HG02678 (cell line): ENCODE measurements at regions not wholly inside any gene's neighbourhood (a gene's known extent, or its start where the extent isn't known, plus 50 kb on each side); places are given as distances from the start of the nearest gene placed in this dataset.
"Not testable (repeated sequence)": the region's sequence is repeated elsewhere in the genome, so short reads cannot be mapped to it uniquely, and the experiment has no call there.

Experiments
- ATAC-seq: cut with Tn5 transposase; IDR thresholded peaks from one replicate; pipeline ENCODE4 v1.9.1; 2021; ENCODE audit warnings: mild to moderate bottlenecking, moderate library complexity; ENCODE audit not compliant: unreplicated experiment

DNA sequence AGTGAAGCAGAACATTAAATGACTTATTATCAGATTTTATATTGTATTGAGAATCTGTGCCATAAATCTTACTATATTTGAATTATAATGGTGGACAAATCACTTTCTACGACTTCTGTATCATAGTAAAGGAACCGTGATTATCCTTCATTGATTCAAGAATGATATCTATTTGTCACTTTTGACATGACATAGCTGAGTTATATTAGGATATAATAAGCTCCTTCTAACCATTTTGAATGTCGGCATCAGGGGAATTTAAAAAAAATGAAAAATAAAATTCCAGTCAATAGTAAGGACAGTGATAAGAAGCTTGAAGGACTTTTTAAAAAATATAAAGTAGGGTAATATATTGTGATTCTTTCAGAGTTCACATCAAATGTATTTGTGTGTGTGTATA, 338.9 kb upstream of the ACO1 start:
- ATAC-seq: no peak

DNA sequence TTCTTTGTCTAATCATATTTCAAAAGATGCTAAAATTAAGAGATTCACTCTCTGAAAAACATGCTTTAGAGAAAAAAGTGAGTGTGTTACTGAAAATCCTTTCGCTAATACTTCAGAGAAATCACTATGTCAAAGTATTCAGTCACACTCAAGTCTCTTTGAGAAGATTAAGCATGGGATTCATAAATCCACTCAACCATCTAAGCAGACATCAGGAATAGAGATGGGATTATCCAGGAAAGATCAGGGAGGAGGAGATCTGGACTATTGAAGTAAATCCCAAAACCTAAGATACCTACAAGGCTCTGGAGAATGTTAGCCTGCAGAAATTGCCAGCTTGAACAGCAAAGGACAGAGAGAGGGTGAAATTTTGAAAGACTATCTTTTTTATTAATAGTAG, 317.2 kb upstream of the ACO1 start:
- no peak for ATAC-seq

DNA sequence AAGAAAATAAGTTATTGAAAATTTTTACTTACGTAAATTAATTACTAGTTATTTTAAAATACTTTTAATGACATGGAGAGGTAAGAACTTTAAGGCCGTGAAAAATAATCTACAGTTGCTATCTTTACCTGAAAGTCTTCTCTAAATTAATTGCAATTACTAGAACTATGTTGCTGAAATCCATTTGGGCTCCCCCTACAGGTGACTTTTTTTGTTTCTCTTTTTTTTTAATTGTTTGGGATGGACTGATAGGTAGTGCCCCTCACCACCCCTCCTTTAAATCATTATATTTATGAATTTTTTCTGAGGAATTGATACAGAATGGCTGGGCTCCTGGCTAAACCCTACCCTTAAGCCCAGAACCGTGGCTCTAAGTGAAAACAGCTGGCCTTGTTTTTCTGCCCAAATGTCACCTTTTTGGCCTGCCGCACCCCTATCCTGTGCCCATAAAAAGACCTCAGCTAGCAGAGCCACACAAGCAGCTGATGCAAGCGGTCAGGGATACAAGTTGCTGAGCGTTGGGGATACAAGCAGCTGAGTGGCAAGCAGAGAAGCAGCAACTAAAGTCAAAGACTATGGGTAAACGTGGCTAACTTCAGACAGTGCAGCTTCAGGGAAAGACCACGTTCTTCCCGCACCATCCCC, 315.2 kb upstream of the ACO1 start:
- no peak for ATAC-seq

DNA sequence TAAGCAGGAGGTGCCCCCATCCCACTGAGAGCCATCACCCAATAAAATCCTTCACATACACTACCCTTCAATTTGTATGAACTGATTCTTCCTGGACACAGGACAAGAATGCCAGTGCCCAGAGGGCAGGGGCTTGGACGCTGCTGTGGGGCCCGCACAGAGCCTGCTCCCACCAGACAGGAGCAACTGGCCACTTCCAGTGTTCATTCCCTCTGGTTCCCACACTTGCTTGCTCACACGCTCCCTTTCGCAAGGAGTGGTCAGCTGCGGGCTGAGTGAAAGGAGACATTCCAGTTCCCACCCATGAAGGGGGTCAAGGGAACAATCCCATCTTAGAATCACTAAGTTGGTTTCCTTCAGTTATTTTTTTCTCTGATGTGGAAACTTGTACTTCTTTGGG, 314.5 kb upstream of the ACO1 start:
- ATAC-seq: no peak

DNA sequence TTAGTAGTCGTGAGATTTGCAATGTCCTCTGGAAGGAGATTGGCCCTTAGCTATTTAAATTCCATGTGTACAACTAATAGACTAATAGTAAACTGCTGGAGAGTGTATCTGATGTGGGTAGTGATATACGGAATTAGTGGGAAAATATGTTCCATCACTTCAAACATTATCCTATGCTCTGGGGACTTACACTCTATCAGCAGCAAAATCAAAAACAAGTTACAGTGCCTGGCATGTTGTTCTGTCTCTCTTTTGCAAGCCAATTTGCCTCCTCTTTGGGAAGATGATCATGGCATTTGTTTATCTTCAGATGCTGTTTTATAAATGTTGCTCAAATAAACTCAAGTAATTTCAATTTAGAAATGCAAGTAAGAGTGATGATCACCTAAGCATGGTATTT, 311.9 kb upstream of the ACO1 start:
- ATAC-seq: no peak

DNA sequence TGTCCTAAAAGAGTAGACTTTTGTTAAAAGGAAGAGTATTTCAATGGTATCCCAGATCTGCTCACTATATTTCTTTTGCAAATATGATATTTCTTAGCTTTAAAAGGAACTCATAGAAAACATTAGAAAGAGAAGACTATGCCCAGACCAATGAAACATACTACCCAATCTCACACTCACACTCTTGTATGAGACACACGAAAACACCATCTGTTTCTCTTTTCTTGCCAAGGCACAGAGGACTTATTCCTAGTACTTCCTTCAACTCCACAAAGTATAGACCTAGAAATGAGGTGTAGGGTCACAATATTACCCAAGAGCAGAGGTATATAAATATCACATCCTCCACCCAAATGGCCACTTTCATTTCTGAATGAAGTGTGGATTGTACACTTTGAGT, 292.4 kb upstream of the ACO1 start:
- ATAC-seq: no peak

DNA sequence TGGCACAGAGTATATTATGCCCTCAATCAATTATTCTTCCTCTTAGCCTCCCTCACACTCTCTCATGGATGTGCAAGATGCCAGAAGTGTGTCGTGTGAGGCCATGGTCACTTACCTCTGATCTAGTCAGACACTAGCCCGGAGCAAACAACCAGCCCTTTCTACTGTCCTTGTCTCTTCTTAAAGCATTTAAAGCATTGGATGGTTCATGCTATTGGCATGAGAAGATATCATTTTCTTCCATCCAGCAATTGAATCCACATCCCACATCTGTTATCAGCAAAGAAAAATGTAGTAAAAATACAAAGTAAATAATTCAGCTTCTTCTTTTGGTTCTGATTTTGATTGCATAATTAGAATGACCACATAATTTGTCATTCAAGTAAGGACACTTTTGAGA, 267.2 kb upstream of the ACO1 start:
- no peak for ATAC-seq

DNA sequence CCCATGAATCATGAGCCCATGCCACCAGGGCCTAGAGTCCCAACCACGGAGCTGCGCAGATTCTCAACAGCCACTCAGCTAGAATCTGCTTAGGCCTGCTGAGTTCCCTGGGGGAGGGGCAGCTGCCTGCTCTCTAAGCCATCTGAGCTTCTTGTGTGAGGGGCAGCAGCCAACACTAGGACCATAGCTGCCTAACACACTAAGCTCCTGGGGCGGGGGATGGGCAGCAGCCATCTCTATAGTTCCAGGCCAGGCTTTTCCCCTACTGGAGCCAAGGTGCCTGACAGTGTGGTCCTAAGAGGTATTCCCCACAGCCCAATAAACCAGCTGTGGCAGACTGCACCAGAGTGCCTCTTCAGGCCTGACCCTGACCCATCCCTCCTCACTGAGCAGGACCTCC, 255.9 kb upstream of the ACO1 start:
- no peak for ATAC-seq

DNA sequence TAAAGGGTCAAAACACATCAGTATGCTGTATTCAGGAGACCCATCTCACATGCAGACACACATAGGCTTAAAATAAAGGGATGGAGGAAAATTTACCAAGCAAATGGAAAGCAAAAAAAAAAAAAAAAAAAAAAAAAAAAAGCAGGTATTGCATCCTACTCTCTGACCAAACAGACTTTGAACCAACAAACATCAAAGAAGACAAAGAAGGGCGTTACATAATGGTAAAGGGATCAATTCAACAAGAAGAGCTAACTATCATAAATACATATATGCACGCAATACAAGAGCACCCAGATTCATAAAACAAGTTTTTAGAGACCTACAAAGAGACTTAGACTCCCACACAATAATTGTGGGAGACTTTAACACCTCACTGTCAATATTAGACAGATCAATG, 253.7 kb upstream of the ACO1 start:
- ATAC-seq: not testable (repeated sequence)

DNA sequence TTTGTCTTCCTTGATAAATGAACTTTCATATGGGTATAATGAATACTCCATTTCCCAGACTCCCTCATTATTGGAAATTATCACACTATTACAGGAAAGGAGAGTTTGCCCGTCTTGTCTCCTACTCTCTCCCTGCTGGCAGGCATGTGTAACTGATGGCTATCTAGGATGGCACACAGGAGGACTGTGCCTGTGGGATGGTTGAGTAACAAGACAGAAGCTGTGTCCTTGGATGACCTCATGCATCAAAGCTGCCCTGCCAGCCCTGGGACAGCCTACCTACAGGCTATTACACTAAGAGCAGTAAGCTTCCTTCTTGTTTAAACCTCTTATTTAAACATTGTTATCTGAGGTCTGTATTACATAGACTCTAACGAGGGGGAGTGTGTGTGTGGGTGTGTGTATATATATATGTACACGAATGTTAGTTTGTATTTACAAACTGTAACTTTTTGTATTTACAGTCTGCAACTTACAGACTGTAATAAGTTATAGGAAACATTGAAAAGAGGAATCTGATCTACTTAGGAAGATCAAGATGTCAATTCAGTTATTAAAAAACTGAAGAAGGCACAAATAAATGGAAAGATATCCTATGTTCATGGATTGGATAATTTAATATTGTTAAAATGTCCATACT, 247.6 kb upstream of the ACO1 start:
- ATAC-seq: no peak

DNA sequence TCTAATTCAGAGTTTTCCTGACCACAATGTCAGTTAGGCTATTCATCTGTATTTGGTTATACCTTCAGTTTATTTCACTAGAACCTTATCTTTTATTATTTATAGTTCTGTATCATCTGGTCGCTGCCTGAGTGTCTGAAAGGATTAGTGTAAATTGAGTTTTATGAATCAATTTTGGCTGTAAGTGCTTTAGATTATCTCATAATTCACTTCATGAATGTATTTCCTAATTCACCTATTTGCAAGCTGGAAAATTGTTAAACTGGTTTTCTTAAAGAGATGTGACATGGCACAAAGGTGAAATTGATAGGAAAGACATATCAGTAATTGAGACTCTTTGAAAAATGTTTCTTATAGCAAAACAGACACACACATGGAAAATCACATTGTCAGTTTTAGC, 242.4 kb upstream of the ACO1 start:
- ATAC-seq: no peak

DNA sequence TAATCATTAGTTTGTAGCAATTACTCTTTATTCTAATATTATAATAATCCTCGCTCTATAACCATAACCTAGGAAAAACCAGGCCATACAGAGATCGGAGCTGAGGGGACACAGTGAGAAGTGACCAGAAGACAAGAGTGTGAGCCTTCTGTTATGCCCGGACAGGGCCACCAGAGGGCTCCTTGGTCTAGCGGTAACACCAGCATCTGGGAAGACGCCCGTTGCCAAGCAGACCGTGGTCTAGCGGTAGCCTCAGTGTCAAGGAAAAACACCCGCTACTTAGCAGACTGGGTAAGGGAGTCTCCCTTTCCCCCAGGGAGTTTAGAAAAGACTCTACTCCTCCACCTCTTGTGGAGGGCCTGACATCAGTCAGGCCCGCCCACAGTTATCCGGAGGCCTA, 235.9 kb upstream of the ACO1 start:
- not testable (repeated sequence) for ATAC-seq

DNA sequence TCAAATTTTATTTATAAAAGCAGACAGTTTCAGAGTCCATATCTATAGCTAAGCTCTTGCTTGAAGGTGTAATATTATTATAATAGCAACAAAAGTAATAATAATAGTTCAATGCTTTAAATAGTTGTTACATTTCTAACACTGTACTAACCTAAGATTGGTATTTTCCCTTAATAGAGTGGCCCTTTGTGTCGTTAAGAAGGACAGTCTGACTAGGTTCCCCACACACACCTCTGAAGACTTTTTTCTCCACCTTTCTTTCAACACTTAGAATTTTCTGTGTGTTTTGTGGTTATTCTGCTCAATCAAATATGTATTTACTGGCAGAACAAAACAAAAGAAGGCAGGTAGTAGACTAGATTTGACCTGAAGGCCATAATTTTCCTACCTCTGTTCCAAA, 223.2 kb upstream of the ACO1 start:
- ATAC-seq: no peak

DNA sequence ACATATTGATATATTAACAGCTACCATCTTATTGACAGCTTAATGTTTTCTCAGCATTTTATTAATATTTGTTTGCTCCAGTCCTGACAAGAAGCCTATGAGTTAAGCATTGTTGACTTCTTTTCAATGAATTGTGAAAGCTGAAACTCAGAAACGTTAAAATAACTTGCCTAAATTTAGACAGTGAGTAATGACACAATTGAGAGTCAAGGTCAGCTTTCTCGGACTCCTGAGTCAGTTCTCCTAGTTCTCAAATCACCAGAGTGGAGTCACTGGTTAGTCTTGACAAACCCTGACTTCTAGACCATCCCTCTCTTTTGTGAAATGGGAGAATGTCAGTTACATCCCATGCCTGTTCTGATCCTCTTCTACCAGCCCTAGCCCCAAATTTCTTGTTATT, 222.7 kb upstream of the ACO1 start:
- peak; percentile 76 for ATAC-seq

DNA sequence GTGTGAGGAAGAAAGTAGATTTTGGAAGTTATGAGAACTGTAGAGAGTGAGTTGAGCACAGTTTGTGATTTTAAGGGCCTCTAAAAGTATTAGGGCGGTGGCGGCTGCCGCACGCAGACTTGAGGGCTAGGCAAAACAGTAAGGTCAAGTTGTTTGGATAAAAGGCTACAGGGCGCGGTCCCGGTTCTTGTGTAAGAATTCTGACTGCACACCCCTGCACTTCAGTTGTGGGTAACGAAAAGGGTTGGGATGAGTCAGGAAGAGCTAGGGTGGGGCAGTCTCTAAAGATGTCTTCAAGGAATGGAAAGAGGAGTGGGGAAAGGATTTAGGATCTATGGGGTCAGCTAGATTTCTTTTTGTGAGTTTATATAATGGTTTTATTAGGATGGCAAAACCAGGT, 218.1 kb upstream of the ACO1 start:
- not testable (repeated sequence) for ATAC-seq

DNA sequence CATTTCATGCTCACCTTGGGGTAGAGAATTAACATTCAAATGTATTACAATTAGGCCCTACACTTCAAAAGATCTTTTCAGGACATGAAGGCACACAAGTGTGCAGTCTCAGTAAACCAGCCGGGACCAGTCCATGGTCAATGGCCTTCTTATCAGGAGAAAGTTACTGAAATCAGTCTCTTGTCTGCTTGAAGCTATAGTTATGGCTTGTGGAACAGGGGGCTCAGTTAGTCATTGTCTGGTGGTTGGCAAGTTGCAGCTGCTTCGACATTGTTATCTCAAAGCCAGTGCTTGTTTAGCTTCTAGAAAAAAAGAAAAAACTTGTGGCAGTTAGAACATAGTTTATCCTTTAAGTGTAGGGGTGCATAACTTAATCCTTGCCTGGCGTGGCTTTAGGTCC, 213.1 kb upstream of the ACO1 start:
- ATAC-seq: no peak

DNA sequence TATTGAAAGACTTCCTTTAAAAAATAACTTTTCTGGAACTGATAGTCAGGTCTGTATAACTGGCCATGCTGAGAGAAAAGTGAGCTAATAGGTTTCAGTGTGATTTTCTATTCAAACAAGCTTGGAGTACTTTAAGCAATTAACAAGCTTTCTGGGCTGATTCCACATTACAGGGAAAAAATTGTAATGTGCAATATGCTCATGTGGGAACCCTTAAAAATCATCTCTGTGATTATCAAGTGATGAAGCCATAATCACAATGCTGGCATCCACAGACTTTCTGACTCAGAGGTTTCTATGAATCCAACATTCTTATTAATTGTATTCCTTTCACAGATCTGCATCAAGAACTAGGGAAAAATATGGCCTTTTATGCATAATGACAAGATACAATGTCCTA, 212.2 kb upstream of the ACO1 start:
- no peak for ATAC-seq

DNA sequence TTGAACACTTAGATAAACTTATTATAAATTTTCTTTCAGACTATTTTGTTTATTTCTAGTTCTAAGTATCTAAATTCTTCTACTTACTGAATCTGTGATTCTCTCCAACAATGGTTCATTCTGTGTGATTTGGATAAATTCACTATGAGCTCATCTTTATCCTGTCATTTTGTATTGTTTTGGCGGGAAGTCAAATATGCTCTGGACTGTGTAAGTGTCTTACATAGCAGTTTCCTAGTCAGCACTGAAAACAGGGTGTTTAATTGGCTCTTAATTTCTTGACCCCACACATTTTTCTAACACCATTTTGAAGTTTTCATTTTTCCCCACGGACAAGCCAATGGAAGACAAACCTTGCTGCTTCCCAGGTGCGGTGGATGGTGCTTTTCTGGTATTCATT, 207.0 kb upstream of the ACO1 start:
- no peak for ATAC-seq

DNA sequence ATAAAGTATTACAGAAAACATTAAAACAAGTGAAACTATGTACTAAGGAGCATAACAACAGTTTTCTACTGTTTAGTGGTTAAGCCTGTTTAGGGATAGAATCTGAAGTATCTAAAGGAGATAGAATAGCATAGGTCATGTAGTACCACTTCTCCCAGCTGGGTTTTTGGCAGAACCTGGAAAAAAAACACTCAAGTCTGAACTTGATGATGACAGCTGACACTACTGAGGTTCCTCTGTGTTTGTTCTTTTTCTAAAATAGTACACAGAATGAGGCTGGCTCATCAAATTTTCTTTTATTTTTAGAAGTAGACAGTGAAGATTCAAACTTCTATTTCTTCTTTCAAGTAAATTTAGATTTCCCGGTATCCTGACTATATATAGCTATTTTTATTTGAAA, 203.8 kb upstream of the ACO1 start:
- no peak for ATAC-seq

DNA sequence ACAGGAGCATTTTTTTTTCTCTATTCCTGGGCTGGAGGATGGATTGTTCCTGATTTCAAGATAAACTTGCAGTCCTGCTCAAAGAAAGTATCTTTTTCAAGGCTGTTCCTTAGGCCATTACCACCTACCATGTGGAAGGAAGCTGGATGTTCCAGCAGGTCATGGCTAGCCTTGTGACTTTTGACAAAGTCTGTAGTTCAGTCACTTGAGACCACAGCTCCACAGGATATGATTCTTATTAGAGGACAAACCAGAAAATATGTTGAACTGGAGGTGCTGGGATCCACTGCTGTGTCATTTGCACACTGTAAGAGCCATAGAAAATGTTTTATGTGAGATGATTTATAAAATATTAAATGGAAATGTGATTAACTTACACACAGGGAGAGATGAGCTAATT, 184.2 kb upstream of the ACO1 start:
- no peak for ATAC-seq

DNA sequence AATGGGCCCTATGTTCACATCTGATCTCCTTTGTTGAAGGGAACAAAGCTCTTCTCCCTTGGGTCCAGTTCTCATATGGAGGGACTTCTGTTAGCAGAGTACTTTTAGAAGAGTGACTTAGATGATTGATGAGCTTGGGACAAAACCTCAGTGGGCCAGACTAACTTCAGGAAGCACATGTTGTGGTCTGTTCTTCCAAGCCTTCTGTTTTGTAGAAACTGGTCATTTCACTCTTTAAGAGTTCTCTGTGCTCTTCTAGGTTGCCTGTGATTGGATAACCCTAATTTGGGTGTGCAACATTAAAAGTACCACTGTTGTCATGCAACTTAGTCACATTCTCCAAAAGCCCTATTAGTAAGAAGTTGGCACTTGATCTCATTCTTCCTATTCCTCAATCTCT, 183.5 kb upstream of the ACO1 start:
- no peak for ATAC-seq

DNA sequence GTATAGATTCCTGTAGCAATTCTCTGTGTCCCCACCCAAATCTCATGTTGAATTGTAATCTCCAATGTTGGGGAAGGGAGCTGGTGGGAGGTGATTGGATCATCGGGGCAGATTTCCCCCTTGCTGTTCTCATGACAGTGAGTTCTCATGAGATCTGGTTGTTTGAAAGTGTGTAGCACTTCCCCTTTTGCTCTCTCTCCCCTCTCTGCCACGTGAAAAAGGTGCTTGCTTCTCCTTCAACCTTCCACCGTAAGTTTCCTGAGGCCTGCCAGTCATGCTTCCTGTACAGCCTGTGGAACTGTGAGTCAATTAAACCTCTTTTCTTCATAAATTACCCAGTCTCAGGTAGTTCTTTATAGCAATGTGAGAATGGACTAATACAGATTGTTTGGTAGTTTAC, 175.3 kb upstream of the ACO1 start:
- ATAC-seq: not testable (repeated sequence)

DNA sequence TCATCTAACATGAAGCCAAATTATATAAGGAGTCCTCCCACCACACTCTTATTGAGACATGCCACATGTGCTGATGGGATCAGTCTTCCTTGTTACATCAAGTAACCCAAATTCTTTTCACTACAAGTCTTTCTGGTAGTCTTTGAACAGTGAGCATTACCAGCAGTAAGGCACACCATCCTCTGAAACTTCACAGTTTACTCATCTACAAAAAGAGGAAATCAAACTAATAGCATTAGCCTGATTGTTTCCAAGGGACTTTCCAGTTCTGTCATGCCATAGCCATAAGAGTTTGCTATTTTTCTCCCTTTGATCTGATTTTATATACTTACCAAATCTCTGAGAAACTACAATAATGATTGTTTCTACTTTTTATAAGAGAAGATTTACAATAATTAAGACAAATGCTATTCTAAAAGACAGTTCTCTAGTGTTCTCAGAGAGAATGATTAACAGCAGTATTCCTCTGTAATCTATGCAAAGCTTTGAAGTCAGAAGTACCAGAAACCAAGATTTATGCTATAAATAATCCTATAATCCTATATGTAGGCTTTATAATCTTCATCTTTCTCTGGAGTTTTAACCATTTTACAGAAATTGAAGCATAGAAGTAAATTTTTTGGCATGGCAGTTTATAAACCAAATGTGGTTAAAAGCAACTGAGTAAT, 166.2 kb upstream of the ACO1 start:
- peak; percentile 99 for ATAC-seq
